SK-N-SH treated with all-trans-retinoic acid at 6 μM for 48 hours (cell line): ENCODE measurements at regions not wholly inside any gene's neighbourhood (a gene's known extent, or its start where the extent isn't known, plus 50 kb on each side); places are given as distances from the start of the nearest gene placed in this dataset.

ENCODE experiments used
- ATAC-seq: fragments of 200-7000 bp; cut with Tn5 transposase; 3 replicates; pipeline ENCODE4 v1.9.1; 2020; ENCODE audit warnings: mild to moderate bottlenecking, moderate library complexity
- ARNTL ChIP-seq: fragments of 450-650 bp; formaldehyde crosslinking; IDR thresholded peaks from 2 replicates; pipeline ENCODE4 v1.5.0; 2020; ENCODE audit warnings: low read depth, mild to moderate bottlenecking, moderate library complexity, borderline replicate concordance
- BACH2 ChIP-seq: fragments of 250-450 bp; sonication (Bioruptor Pico); IDR thresholded peaks from 2 replicates; pipeline ENCODE4 v1.9.0; 2021; ENCODE audit warnings: mild to moderate bottlenecking, borderline replicate concordance
- CREB5 ChIP-seq: fragments of 250-450 bp; sonication (Bioruptor Pico); IDR thresholded peaks from 2 replicates; pipeline ENCODE4 v1.5.1; 2020; ENCODE audit warnings: low read depth, mild to moderate bottlenecking, moderate library complexity
- CSDC2 ChIP-seq: fragments of 250-450 bp; sonication (Bioruptor Pico); IDR thresholded peaks from 2 replicates; pipeline ENCODE4 v1.5.0; 2020; ENCODE audit warnings: mild to moderate bottlenecking, moderate library complexity
- CSRNP3 ChIP-seq: fragments of 250-450 bp; sonication (Bioruptor Pico); IDR thresholded peaks from 2 replicates; pipeline ENCODE4 v1.5.1; 2021; ENCODE audit warnings: mild to moderate bottlenecking, moderate library complexity
- ESRRG ChIP-seq: fragments of 250-450 bp; sonication (Bioruptor Pico); IDR thresholded peaks from 2 replicates; pipeline ENCODE4 v1.6.1; 2021; ENCODE audit warnings: mild to moderate bottlenecking
- GLIS3 ChIP-seq: fragments of 250-450 bp; sonication (Bioruptor Pico); IDR thresholded peaks from 2 replicates; pipeline ENCODE4 v1.5.0; 2020; ENCODE audit warnings: mild to moderate bottlenecking, moderate library complexity
- ISL1 ChIP-seq: fragments of 250-450 bp; sonication (Bioruptor Pico); IDR thresholded peaks from 2 replicates; pipeline ENCODE4 v2.1.2; 2022; ENCODE audit warnings: mild to moderate bottlenecking, moderate library complexity
- OSR1 ChIP-seq: fragments of 250-450 bp; sonication (Bioruptor Pico); IDR thresholded peaks from 2 replicates; pipeline ENCODE4 v1.8.0; 2022; ENCODE audit warnings: moderate library complexity, mild to moderate bottlenecking, inconsistent platforms
- PATZ1 ChIP-seq: fragments of 250-450 bp; sonication (Bioruptor Pico); IDR thresholded peaks from 2 replicates; pipeline ENCODE4 v1.8.0; 2020; ENCODE audit warnings: mild to moderate bottlenecking, moderate library complexity, borderline replicate concordance
- POU6F1 ChIP-seq: fragments of 250-450 bp; sonication (Bioruptor Pico); IDR thresholded peaks from 2 replicates; pipeline ENCODE4 v1.8.0; 2021; ENCODE audit warnings: low read depth, mild to moderate bottlenecking, moderate library complexity, borderline replicate concordance
- PPARA ChIP-seq: fragments of 250-450 bp; sonication (Bioruptor Pico); IDR thresholded peaks from 2 replicates; pipeline ENCODE4 v1.5.0; 2020; ENCODE audit warnings: mild to moderate bottlenecking, borderline replicate concordance
- RARB ChIP-seq: fragments of 250-450 bp; sonication (Bioruptor Pico); IDR thresholded peaks from 2 replicates; pipeline ENCODE4 v1.8.0; 2021; ENCODE audit warnings: mild to moderate bottlenecking, moderate library complexity
- SNAI2 ChIP-seq: fragments of 250-450 bp; sonication (Bioruptor Pico); IDR thresholded peaks from 2 replicates; pipeline ENCODE4 v1.5.0; 2020; ENCODE audit warnings: mild to moderate bottlenecking, moderate library complexity
- TCF4 ChIP-seq: fragments of 250-450 bp; sonication (Bioruptor Pico); IDR thresholded peaks from 2 replicates; pipeline ENCODE4 v1.8.0; 2021; ENCODE audit warnings: mild to moderate bottlenecking, moderate library complexity, borderline replicate concordance
- TOX ChIP-seq: fragments of 250-450 bp; sonication (Bioruptor Pico); IDR thresholded peaks from 2 replicates; pipeline ENCODE4 v1.8.0; 2021; ENCODE audit warnings: mild to moderate bottlenecking, moderate library complexity, borderline replicate concordance
- TSHZ2 ChIP-seq: fragments of 250-450 bp; sonication (Bioruptor Pico); IDR thresholded peaks from 2 replicates; pipeline ENCODE4 v1.5.0; 2020; ENCODE audit warnings: mild to moderate bottlenecking, moderate library complexity
- ZC3H10 ChIP-seq: fragments of 250-450 bp; sonication (Bioruptor Pico); IDR thresholded peaks from 2 replicates; pipeline ENCODE4 v1.5.1; 2021; ENCODE audit warnings: mild to moderate bottlenecking, moderate library complexity
- ZFP3 ChIP-seq: fragments of 250-450 bp; sonication (Bioruptor Pico); IDR thresholded peaks from 2 replicates; pipeline ENCODE4 v1.5.0; 2020; ENCODE audit warnings: mild to moderate bottlenecking, moderate library complexity
- ZFP30 ChIP-seq: fragments of 450-650 bp; formaldehyde crosslinking; IDR thresholded peaks from 2 replicates; pipeline ENCODE4 v1.5.0; 2022; ENCODE audit warnings: mild to moderate bottlenecking, moderate library complexity
- ZNF565 ChIP-seq: fragments of 450-650 bp; formaldehyde crosslinking; conservative IDR thresholded peaks from 2 replicates; pipeline ENCODE4 v1.5.0; 2020; ENCODE audit warnings: low read depth, mild to moderate bottlenecking, moderate library complexity
- ZNF70 ChIP-seq: fragments of 450-650 bp; formaldehyde crosslinking; IDR thresholded peaks from 2 replicates; pipeline ENCODE4 v1.5.0; 2020; ENCODE audit warnings: mild to moderate bottlenecking, moderate library complexity
- ZNF8 ChIP-seq: fragments of 450-650 bp; formaldehyde crosslinking; IDR thresholded peaks from 2 replicates; pipeline ENCODE4 v1.5.0; 2020; ENCODE audit warnings: mild to moderate bottlenecking, moderate library complexity

GRCh38 chr5:38163636-38164237, 94.6 kb upstream of the EGFLAM start:
- no peak for ATAC-seq

GRCh38 chr5:38162625-38163024, 95.7 kb upstream of the EGFLAM start:
- no peak for TF ChIP-seq ISL1 (CRISPR knock-in tag)
- no peak for TF ChIP-seq ZNF70 (CRISPR knock-in tag)
- no peak for TF ChIP-seq BACH2 (CRISPR knock-in tag)
- TF ChIP-seq TCF4 (CRISPR knock-in tag): no peak
- no peak for TF ChIP-seq ARNTL (CRISPR knock-in tag)
- no peak for TF ChIP-seq ZC3H10 (CRISPR knock-in tag)
- no peak for TF ChIP-seq ZNF565
- TF ChIP-seq CSDC2 (CRISPR knock-in tag): no peak
- no peak for TF ChIP-seq CREB5 (CRISPR knock-in tag)
- no peak for TF ChIP-seq PPARA (CRISPR knock-in tag)
- TF ChIP-seq OSR1 (CRISPR knock-in tag): no peak
- TF ChIP-seq CSRNP3 (CRISPR knock-in tag): no peak
- no peak for TF ChIP-seq GLIS3 (CRISPR knock-in tag)
- TF ChIP-seq ZFP3 (CRISPR knock-in tag): no peak
- TF ChIP-seq ZFP30 (CRISPR knock-in tag): no peak
- TF ChIP-seq RARB (CRISPR knock-in tag): no peak
- no peak for TF ChIP-seq ZNF8 (CRISPR knock-in tag)
- TF ChIP-seq, all 23 proteins: peak for 0
- ATAC-seq: no peak

More at GRCh38 chr5:38163636-38164237, 94.6 kb upstream of the EGFLAM start:
- TF ChIP-seq ZFP3 (CRISPR knock-in tag) (no peak), TSHZ2 (CRISPR knock-in tag) (no peak), ZC3H10 (CRISPR knock-in tag) (no peak), ZNF70 (CRISPR knock-in tag) (no peak), CSDC2 (CRISPR knock-in tag) (no peak), TCF4 (CRISPR knock-in tag) (no peak), OSR1 (CRISPR knock-in tag) (no peak), CREB5 (CRISPR knock-in tag) (no peak), SNAI2 (CRISPR knock-in tag) (no peak), CSRNP3 (CRISPR knock-in tag) (no peak), GLIS3 (CRISPR knock-in tag) (no peak), TOX (CRISPR knock-in tag) (no peak)

- ATAC-seq: no peak
- TF ChIP-seq POU6F1 (CRISPR knock-in tag) (no peak), ZC3H10 (CRISPR knock-in tag) (no peak), ISL1 (CRISPR knock-in tag) (no peak), PATZ1 (CRISPR knock-in tag) (no peak), SNAI2 (CRISPR knock-in tag) (no peak), BACH2 (CRISPR knock-in tag) (no peak), ESRRG (CRISPR knock-in tag) (no peak), RARB (CRISPR knock-in tag) (no peak), ZFP30 (CRISPR knock-in tag) (no peak), OSR1 (CRISPR knock-in tag) (no peak), ZFP3 (CRISPR knock-in tag) (no peak), ARNTL (CRISPR knock-in tag) (no peak)
Observed at GRCh38 chr5:38157024-38157423, 101.3 kb upstream of the EGFLAM start.
